ENCODE measurements at regions not wholly inside any gene's neighbourhood (a gene's known extent, or its start where the extent isn't known, plus 50 kb on each side); places are given as distances from the start of the nearest gene placed in this dataset.

- Histone ChIP-seq H3K9me3 (ENCODE audit: control insufficient read depth, insufficient read depth, low read depth, low read length) (no peaks in the 10 kb centered on the region), H3K4me1 (ENCODE audit: control insufficient read depth, insufficient read depth, low read length) (no peaks in the 10 kb centered on the region), H3K27me3 (ENCODE audit: control insufficient read depth, insufficient read depth, low read length) (no peaks in the 10 kb centered on the region), H3K27ac (ENCODE audit: low read length) (no peak overlapping the region), H3K36me3 (ENCODE audit: control insufficient read depth, insufficient read depth, low read length) (no peaks in the 10 kb centered on the region), H3K4me3 (ENCODE audit: low read depth in 2 of 2, low read length in 2 of 2) (no peak overlapping the region)
- ChIA-PET CTCF (interaction anchor here (0.6 kb wide), 1 partner anchor 34 kb away, joined by 5 read pairs; no protein-coding TSS in a partner anchor), POLR2A (no interaction called here)
- no peak for TF ChIP-seq POLR2AphosphoS5 (IDR thresholded peaks at IDR 0.05; ENCODE audit: low read depth, low read length)
- TF ChIP-seq SIN3A (IDR thresholded peaks at IDR 0.05; ENCODE audit: borderline replicate concordance, insufficient read depth, low read depth, low read length): no peak
- TF ChIP-seq TCF7L2 (IDR thresholded peaks at IDR 0.05; ENCODE audit: low read depth, low read length): no peak
- no peak for TF ChIP-seq CTCF (IDR thresholded peaks at IDR 0.05)
- TF ChIP-seq REST (IDR thresholded peaks at IDR 0.05; ENCODE audit: insufficient read depth in 1 of 2, low read depth in 2 of 2, low read length in 1 of 2): no peak
- BruUV-seq (replicated peaks): no TSS peak
- no peak for DNase-seq (ENCODE audit: low read depth, low spot score)
- ATAC-seq: no peak
- intact Hi-C loops (cut with micrococcal nuclease; ENCODE audit: unreplicated experiment) (no loop called here), in situ Hi-C loops (cut with HindIII; ENCODE audit: low pct_unique_long_range_greater_than_20kb, low sequenced_read_pairs) (no loop called here)
Observed at GRCh38 chr10:121661451-121661851, 63.2 kb upstream of the FGFR2 start.

GRCh38 chr10:121659236-121659635 is 61.0 kb upstream of the FGFR2 start:
- BruUV-seq (replicated peaks): no TSS peak
- H3K9me3 ChIP-seq (ENCODE audit: control insufficient read depth, insufficient read depth, low read depth, low read length): no peaks in the 10 kb centered on the region
- POLR2A ChIA-PET: no interaction called here
- H3K4me1 ChIP-seq (ENCODE audit: control insufficient read depth, insufficient read depth, low read length): no peaks in the 10 kb centered on the region
- in situ Hi-C loops (cut with HindIII; ENCODE audit: low pct_unique_long_range_greater_than_20kb, low sequenced_read_pairs) (no loop called here), intact Hi-C loops (cut with micrococcal nuclease; ENCODE audit: unreplicated experiment) (no loop called here)
- no peak for DNase-seq (ENCODE audit: low read depth, low spot score)
- CTCF ChIA-PET: no interaction called here
- no peak overlapping the region for H3K4me3 ChIP-seq (ENCODE audit: low read depth in 2 of 2, low read length in 2 of 2)
- no peaks in the 10 kb centered on the region for H3K36me3 ChIP-seq (ENCODE audit: control insufficient read depth, insufficient read depth, low read length)
- no peak for ATAC-seq
- H3K27ac ChIP-seq (ENCODE audit: low read length): no peak overlapping the region
- H3K27me3 ChIP-seq (ENCODE audit: control insufficient read depth, insufficient read depth, low read length): no peaks in the 10 kb centered on the region
- TF ChIP-seq CTCF (IDR thresholded peaks at IDR 0.05) (no peak), SIN3A (IDR thresholded peaks at IDR 0.05; ENCODE audit: borderline replicate concordance, insufficient read depth, low read depth, low read length) (no peak), TCF7L2 (IDR thresholded peaks at IDR 0.05; ENCODE audit: low read depth, low read length) (no peak), REST (IDR thresholded peaks at IDR 0.05; ENCODE audit: insufficient read depth in 1 of 2, low read depth in 2 of 2, low read length in 1 of 2) (no peak), POLR2AphosphoS5 (IDR thresholded peaks at IDR 0.05; ENCODE audit: low read depth, low read length) (no peak)

Data from Panc1 (cell line).